Activated B cell treated with CpG ODN at 0.5 μM for 24 hours (primary cell): ENCODE measurements at regions not wholly inside any gene's neighbourhood (a gene's known extent, or its start where the extent isn't known, plus 50 kb on each side); places are given as distances from the start of the nearest gene placed in this dataset.

ENCODE experiments used
- ATAC-seq: fragments of 200-7000 bp; cut with Tn5 transposase; one replicate; pipeline ENCODE4 v1.10.0; 2021; ENCODE audit warnings: low read depth, mild to moderate bottlenecking, moderate library complexity
- CTCF ChIA-PET: fragments of 350-600 bp; sonication (Branson Sonifier 250); formaldehyde crosslinking; loops from one replicate; lab custom pipeline; 2021; ENCODE audit warnings: antibody characterized with exemption; lab: Charles Lee
- POLR2A ChIA-PET: fragments of 350-600 bp; sonication (Branson Sonifier 250); formaldehyde crosslinking; loops from one replicate; lab custom pipeline; 2021; ENCODE audit warnings: antibody characterized with exemption; lab: Charles Lee
- DNase-seq: peaks from one replicate; pipeline ENCODE4 v3.0.0; 2022
- H3K27ac Mint-ChIP-seq: one replicate; pipeline ENCODE4 v1.8.0; 2020; ENCODE audit warnings: mixed read lengths
- H3K27me3 Mint-ChIP-seq: one replicate; pipeline ENCODE4 v1.8.0; 2021; ENCODE audit warnings: mixed read lengths
- H3K36me3 Mint-ChIP-seq: one replicate; pipeline ENCODE4 v1.8.0; 2021; ENCODE audit warnings: low read depth, mixed read lengths
- H3K4me1 Mint-ChIP-seq: one replicate; pipeline ENCODE4 v1.8.0; 2021; ENCODE audit warnings: mixed read lengths
- H3K4me3 Mint-ChIP-seq: one replicate; pipeline ENCODE4 v1.8.0; 2020; ENCODE audit warnings: mild to moderate bottlenecking, mixed read lengths
- H3K9me3 Mint-ChIP-seq: one replicate; pipeline ENCODE4 v1.8.0; 2020; ENCODE audit warnings: mixed read lengths
- intact Hi-C: fragments of 100-400 bp; cut with micrococcal nuclease; formaldehyde crosslinking; loops from one replicate; pipeline ENCODE4 v1.15.1; 2024
- TF ChIP-seq, protein P1 (sequence below): fragments of 200-600 bp; IDR thresholded peaks from one replicate; pipeline ENCODE4 v1.8.0; 2022; ENCODE audit warnings: antibody characterized with exemption, mild to moderate bottlenecking

DNA sequence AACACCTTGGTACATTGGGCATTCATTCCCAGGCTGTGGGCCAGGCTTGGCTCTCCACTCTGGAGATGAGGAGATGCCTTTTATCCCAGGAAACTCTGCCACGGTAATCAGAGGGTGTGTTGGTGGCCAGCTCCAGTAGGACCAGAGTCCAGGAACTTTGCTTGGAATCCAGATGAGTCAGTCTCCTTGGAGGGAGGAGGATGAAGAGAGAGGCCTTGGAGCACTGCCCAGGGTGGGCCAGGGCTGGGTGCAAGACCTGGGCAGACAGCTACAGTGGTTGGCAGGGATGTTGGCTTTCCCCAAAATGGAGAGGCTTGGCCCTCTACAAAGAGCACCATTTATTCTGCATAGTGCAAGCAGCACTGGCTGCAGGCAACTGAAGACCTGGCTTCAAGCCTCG, 209.0 kb downstream of the RGS9 start:
- intact Hi-C loops: no loop called here
- ChIA-PET CTCF (no interaction called here), POLR2A (no interaction called here)
- TF ChIP-seq, protein P1, sequence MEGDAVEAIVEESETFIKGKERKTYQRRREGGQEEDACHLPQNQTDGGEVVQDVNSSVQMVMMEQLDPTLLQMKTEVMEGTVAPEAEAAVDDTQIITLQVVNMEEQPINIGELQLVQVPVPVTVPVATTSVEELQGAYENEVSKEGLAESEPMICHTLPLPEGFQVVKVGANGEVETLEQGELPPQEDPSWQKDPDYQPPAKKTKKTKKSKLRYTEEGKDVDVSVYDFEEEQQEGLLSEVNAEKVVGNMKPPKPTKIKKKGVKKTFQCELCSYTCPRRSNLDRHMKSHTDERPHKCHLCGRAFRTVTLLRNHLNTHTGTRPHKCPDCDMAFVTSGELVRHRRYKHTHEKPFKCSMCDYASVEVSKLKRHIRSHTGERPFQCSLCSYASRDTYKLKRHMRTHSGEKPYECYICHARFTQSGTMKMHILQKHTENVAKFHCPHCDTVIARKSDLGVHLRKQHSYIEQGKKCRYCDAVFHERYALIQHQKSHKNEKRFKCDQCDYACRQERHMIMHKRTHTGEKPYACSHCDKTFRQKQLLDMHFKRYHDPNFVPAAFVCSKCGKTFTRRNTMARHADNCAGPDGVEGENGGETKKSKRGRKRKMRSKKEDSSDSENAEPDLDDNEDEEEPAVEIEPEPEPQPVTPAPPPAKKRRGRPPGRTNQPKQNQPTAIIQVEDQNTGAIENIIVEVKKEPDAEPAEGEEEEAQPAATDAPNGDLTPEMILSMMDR: no peak
- peaks cover 7% of the 10 kb centered on the region for H3K9me3 Mint-ChIP-seq
- H3K36me3 Mint-ChIP-seq: no peaks in the 10 kb centered on the region
- no peak for ATAC-seq
- no peak overlapping the region for H3K4me3 Mint-ChIP-seq
- no peaks in the 10 kb centered on the region for H3K4me1 Mint-ChIP-seq
- DNase-seq: no peak
- H3K27me3 Mint-ChIP-seq: peaks cover 31% of the 10 kb centered on the region
- no peak overlapping the region for H3K27ac Mint-ChIP-seq

DNA sequence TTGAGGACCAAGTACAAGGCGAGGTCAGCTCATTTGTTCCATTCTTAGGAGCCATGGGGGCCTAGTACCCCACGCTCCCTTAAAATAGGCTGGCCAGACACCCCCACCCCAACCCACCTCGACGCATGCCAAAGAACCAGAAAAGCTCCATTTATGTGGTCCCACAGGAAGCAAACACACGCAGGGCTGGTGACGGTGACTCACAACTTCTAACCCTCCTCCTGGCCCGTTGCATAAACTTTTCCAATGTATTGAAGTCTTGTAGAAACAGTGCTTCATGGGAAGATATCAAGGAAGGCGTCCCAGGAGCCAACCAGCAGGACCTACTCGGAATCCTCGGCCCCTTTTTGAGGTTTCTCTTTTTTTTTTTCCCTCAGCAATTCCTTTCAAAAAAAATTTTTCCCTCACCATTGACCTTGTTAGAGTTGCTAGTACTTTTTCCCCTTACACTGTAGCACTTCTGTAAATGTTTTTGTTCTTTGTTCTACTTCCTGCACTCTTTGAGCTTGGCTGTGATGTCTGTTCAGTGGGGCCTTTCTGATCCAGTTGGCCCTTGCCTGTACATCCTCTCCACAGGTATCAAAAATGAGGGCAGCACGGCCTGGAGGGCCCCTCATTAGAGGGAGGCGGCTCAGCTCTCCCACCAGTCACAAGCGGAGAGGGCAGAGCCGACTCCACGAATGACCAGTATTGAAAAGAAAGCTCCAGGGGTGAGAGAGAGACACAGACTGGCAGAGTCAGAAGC, 208.3 kb downstream of the RGS9 start:
- ChIA-PET CTCF (no interaction called here), POLR2A (no interaction called here)
- Mint-ChIP-seq H3K27me3 (peaks cover 32% of the 10 kb centered on the region), H3K27ac (no peak overlapping the region), H3K4me1 (no peaks in the 10 kb centered on the region), H3K36me3 (no peaks in the 10 kb centered on the region), H3K4me3 (no peak overlapping the region), H3K9me3 (peaks cover 13% of the 10 kb centered on the region)
- ATAC-seq: no peak
- TF ChIP-seq, protein P1: no peak
- no peak for DNase-seq
- intact Hi-C loops: no loop called here

DNA sequence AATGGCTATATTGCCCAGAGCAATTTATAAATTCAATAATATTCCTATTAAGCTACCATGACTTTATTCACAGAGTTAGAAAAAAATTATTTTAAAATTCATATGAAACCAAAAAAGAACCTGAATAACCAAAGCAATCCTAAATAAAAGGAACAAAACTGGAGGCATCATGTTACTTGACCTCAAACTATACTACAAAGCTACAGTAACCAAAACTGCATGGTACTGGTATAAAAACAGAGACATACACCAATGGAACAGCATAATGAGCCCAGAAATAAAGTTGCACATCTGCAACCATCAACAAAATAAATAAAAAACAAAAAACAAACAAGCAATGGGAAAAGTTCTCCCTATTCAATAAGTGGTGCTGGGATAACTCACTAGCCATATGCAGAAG, 203.2 kb downstream of the RGS9 start:
- Mint-ChIP-seq H3K27ac (no peak overlapping the region), H3K4me1 (no peaks in the 10 kb centered on the region), H3K36me3 (no peaks in the 10 kb centered on the region), H3K4me3 (no peak overlapping the region), H3K27me3 (peaks cover 17% of the 10 kb centered on the region), H3K9me3 (peaks cover 15% of the 10 kb centered on the region)
- ATAC-seq (no peak), DNase-seq (no peak)
- ChIA-PET POLR2A (no interaction called here), CTCF (no interaction called here)
- intact Hi-C loops: no loop called here
- TF ChIP-seq, protein P1: no peak

- H3K9me3 Mint-ChIP-seq: peaks cover 4% of the 10 kb centered on the region
- peaks cover 19% of the 10 kb centered on the region for H3K27me3 Mint-ChIP-seq
- no peak for DNase-seq
- CTCF ChIA-PET: interaction anchor here (0.5 kb wide), 1 partner anchor 791 kb away, joined by 3 read pairs; no protein-coding TSS in a partner anchor
- TF ChIP-seq, protein P1: no peak
- no peaks in the 10 kb centered on the region for H3K4me1 Mint-ChIP-seq
- H3K36me3 Mint-ChIP-seq: no peaks in the 10 kb centered on the region
- POLR2A ChIA-PET: no interaction called here
- no peak for ATAC-seq
- intact Hi-C loops: no loop called here
- no peak overlapping the region for H3K4me3 Mint-ChIP-seq
- no peak overlapping the region for H3K27ac Mint-ChIP-seq
These were observed 197.2 kb downstream of the RGS9 start for GRCh38 chr17:65334406-65334805.

- ATAC-seq: no peak
- POLR2A ChIA-PET: no interaction called here
- peaks cover 2% of the 10 kb centered on the region for H3K9me3 Mint-ChIP-seq
These were observed 195.6 kb downstream of the RGS9 start for GRCh38 chr17:65332779-65333178.

More at GRCh38 chr17:65332779-65333178, 195.6 kb downstream of the RGS9 start:
- CTCF ChIA-PET: no interaction called here
- H3K4me3 Mint-ChIP-seq: no peak overlapping the region
- H3K36me3 Mint-ChIP-seq: no peaks in the 10 kb centered on the region
- peaks cover 19% of the 10 kb centered on the region for H3K27me3 Mint-ChIP-seq
- TF ChIP-seq, protein P1: no peak
- no peak overlapping the region for H3K27ac Mint-ChIP-seq
- intact Hi-C loops: no loop called here
- no peaks in the 10 kb centered on the region for H3K4me1 Mint-ChIP-seq
- DNase-seq: no peak
